ENCODE measurements at regions not wholly inside any gene's neighbourhood (a gene's known extent, or its start where the extent isn't known, plus 50 kb on each side); places are given as distances from the start of the nearest gene placed in this dataset.

DNA sequence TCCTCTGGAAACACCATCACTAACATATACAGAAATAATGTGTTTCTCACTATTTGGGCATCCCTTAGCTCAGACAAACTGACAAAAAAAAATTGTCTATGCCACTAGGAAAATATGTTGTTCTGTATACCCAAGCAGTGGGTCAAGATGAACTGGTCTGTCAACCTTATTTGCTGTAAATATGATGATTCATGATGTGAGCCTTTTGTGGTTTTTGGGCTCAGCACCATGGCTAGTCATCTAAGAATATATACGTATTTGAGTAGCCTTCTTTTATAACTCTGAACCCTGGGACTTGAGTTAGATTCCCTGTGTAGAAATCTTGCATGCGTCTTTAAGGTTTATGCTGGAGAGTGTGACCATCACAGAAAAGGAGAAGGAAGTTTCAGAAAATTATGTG lies 841.6 kb downstream of the CDY2B start:
- intact Hi-C loops (cut with DNase I; ENCODE audit: low total_unique reads): no loop called here
- Histone ChIP-seq H3K27me3 (no peaks in the 10 kb centered on the region), H3K36me3 (no peaks in the 10 kb centered on the region), H3K4me3 (no peak overlapping the region), H3K4me1 (no peaks in the 10 kb centered on the region), H3K9me3 (no peaks in the 10 kb centered on the region), H3K27ac (no peak overlapping the region)
- no peak for DNase-seq
- TF ChIP-seq, protein P1, sequence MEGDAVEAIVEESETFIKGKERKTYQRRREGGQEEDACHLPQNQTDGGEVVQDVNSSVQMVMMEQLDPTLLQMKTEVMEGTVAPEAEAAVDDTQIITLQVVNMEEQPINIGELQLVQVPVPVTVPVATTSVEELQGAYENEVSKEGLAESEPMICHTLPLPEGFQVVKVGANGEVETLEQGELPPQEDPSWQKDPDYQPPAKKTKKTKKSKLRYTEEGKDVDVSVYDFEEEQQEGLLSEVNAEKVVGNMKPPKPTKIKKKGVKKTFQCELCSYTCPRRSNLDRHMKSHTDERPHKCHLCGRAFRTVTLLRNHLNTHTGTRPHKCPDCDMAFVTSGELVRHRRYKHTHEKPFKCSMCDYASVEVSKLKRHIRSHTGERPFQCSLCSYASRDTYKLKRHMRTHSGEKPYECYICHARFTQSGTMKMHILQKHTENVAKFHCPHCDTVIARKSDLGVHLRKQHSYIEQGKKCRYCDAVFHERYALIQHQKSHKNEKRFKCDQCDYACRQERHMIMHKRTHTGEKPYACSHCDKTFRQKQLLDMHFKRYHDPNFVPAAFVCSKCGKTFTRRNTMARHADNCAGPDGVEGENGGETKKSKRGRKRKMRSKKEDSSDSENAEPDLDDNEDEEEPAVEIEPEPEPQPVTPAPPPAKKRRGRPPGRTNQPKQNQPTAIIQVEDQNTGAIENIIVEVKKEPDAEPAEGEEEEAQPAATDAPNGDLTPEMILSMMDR (IDR thresholded peaks at IDR 0.05): no peak

DNA sequence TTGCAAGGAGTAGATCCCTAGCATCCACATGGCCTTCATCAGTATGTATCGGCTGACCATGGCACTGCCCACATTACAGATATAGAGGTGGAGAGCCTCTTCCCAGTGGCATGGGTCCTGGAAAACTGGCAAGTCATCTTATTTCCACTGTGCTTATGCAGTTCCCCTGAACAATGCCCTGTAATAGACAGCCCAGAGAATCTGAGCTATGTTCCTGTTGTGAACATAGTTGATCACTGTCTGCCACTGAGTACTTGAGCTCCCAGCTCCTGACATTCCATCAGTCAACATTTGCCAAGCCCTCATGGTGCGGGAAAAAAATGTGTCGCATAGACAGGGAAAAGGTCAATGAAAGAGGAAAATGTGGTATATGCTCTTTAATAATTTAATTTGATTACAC lies 861.9 kb downstream of the CDY2B start:
- intact Hi-C loops (cut with DNase I; ENCODE audit: low total_unique reads): no loop called here
- DNase-seq: no peak
- no peaks in the 10 kb centered on the region for H3K36me3 ChIP-seq
- H3K4me3 ChIP-seq: no peak overlapping the region
- no peaks in the 10 kb centered on the region for H3K4me1 ChIP-seq
- no peaks in the 10 kb centered on the region for H3K27me3 ChIP-seq
- TF ChIP-seq, protein P1 (IDR thresholded peaks at IDR 0.05): no peak
- H3K27ac ChIP-seq: no peak overlapping the region
- H3K9me3 ChIP-seq: no peaks in the 10 kb centered on the region

DNA sequence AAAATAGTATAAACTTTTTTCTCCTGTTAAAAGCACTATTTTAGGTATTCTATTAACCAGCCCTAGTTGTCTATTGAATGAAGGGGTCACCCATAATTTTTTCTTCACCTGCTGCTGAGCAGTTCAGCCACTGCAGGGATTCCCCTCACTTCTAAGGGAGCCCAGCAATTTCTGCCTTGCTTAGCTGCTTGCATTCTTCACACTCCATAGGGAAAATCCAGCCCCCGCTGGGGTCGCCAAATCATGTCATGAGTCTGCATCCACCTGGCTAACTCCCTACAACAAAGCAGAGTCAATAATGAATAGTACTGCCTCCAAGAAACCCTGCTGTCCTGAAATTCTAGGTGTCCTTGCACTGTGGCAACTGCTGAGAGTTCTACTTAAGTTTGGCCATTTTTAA lies 886.5 kb downstream of the CDY2B start:
- Histone ChIP-seq H3K27me3 (no peaks in the 10 kb centered on the region), H3K9me3 (no peaks in the 10 kb centered on the region), H3K36me3 (no peaks in the 10 kb centered on the region), H3K4me1 (no peaks in the 10 kb centered on the region), H3K4me3 (no peak overlapping the region), H3K27ac (no peak overlapping the region)
- TF ChIP-seq, protein P1 (IDR thresholded peaks at IDR 0.05): no peak
- no peak for DNase-seq
- intact Hi-C loops (cut with DNase I; ENCODE audit: low total_unique reads): no loop called here

DNA sequence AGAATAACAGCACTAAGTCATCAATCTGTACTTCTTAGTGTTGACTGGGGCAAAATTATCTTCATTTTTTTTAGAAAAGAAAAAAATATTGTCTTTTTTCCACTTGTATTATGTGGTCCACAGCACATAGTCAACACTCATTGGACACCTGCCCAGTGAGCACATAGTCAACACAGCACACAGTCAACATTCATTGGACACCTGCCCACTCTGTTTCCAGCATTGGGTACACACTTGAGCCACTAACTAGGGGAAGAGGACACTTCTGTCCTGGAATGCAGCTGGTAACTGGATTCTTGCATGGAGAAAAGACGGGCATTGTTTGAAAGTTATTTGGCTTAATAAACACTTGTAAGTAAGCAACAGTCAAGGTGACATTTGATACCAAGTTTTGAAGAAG lies 898.2 kb downstream of the CDY2B start:
- H3K27me3 ChIP-seq: no peaks in the 10 kb centered on the region
- H3K9me3 ChIP-seq: no peaks in the 10 kb centered on the region
- H3K27ac ChIP-seq: no peak overlapping the region
- H3K36me3 ChIP-seq: no peaks in the 10 kb centered on the region
- H3K4me1 ChIP-seq: no peaks in the 10 kb centered on the region
- no peak for DNase-seq
- intact Hi-C loops (cut with DNase I; ENCODE audit: low total_unique reads): no loop called here
- no peak overlapping the region for H3K4me3 ChIP-seq
- TF ChIP-seq, protein P1 (IDR thresholded peaks at IDR 0.05): no peak

DNA sequence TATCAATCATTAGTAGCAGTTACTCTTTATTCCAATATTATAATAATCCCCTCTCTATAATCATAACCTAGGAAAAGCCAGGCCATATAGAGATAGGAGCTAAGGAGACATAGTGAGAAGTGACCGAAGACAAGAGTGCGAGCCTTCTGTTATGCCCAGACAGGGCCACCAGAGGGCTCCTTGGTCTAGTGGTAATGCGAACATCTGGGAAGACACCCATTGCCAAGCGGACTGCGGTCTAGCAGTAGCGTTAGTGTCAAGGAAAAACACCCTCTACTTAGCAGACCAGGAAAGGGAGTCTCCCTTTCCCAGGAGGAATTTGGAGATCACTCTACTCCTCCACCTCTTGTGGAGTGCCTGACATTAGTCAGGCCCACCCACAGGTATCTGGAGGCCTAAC lies 920.9 kb downstream of the CDY2B start:
- H3K27me3 ChIP-seq: no peaks in the 10 kb centered on the region
- DNase-seq: no peak
- H3K9me3 ChIP-seq: no peaks in the 10 kb centered on the region
- no peaks in the 10 kb centered on the region for H3K4me1 ChIP-seq
- H3K27ac ChIP-seq: no peak overlapping the region
- H3K36me3 ChIP-seq: no peaks in the 10 kb centered on the region
- TF ChIP-seq, protein P1 (IDR thresholded peaks at IDR 0.05): no peak
- H3K4me3 ChIP-seq: no peak overlapping the region
- intact Hi-C loops (cut with DNase I; ENCODE audit: low total_unique reads): no loop called here

DNA sequence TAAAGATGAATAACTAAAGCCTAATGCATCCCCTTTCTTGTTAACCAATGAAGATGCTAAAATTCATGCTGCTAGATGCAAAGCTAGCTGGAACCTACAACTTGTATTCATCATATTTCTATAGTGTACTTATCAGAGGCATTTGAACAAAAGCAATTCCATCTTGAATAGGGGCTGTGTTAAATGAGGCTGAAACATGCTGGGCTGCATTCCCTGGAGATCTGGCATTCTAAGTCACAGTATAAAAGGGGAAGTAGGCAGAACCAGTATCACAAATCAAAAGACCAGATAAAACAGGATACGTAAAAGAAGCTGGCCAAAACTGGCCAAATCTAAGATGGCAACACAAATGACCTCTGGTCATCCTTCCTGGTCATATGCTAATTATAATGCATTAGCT lies 932.8 kb downstream of the CDY2B start:
- H3K27ac ChIP-seq: no peak overlapping the region
- intact Hi-C loops (cut with DNase I; ENCODE audit: low total_unique reads): no loop called here

More for the DNA sequence above, 932.8 kb downstream of the CDY2B start:
- no peak for DNase-seq
- Histone ChIP-seq H3K27me3 (no peaks in the 10 kb centered on the region), H3K4me3 (no peak overlapping the region), H3K9me3 (no peaks in the 10 kb centered on the region), H3K36me3 (no peaks in the 10 kb centered on the region), H3K4me1 (peaks cover 0 to 13% (median 0%) of the 10 kb centered on the region in 4 donors)
- TF ChIP-seq, protein P1 (IDR thresholded peaks at IDR 0.05): no peak
